ENCODE measurements at regions not wholly inside any gene's neighbourhood (a gene's known extent, or its start where the extent isn't known, plus 50 kb on each side); places are given as distances from the start of the nearest gene placed in this dataset.

DNA sequence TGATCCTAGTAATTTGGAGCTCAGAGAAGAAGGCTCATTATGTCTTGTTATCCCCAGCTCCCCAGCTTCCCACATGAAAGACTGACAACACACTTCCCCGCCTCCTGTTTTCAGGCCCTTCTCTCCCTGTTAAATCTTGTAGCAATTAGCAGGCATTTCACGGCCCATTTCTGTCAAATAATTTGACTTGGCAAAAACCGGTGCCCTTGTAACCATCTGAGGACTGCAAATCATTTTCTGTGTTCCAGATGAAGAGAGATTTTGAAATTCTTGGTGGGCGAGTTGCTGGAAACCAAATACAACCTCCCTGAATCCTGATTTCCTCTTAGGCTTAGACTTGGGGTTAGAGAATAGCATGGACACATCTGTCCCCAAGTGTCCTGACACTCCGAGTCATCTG lies 109.7 kb downstream of the MSX2 start:
- H3K9me3 ChIP-seq, result no peaks in the 10 kb centered on the region
- H3K27me3 ChIP-seq, result no peaks in the 10 kb centered on the region
- 73 to 78% methylated on average over 5 of the region's 5 CpGs for WGBS, 2 donors
- intact Hi-C loops (cut with DNase I), result no loop called here
- DNase-seq, result no peak
- H3K4me1 ChIP-seq, result peaks cover 0 to 7% (median 0%) of the 10 kb centered on the region in 4 donors
- no peak overlapping the region for H3K27ac ChIP-seq
- TF ChIP-seq POLR2AphosphoS5 (IDR thresholded peaks at IDR 0.05), result no peak
- no peak for TF ChIP-seq POLR2A (IDR thresholded peaks at IDR 0.05)
- TF ChIP-seq EP300 (IDR thresholded peaks at IDR 0.05), result no peak
- H3K4me3 ChIP-seq, result no peak overlapping the region
- H3K36me3 ChIP-seq, result no peaks in the 10 kb centered on the region

DNA sequence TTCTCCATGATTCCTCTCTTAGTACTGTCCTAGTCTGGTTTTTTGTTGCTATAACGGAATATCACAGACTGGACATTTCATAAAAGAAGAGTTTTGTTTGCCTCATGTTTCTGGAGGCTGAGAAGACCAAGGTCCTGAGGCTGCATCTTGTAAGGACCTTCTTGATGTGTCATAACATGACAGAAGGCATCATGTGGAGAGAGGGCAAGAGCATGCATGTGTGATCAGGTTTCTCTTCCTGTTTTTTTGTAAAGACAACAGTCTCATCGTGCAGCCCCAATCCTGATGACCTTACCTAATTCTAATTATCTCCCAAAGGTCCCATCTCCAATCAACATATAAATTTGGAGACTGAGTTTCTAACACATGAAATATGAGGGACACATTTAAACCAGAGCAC lies 108.4 kb downstream of the MSX2 start:
- no peaks in the 10 kb centered on the region for H3K27me3 ChIP-seq
- no peaks in the 10 kb centered on the region for H3K4me1 ChIP-seq
- TF ChIP-seq, protein P1, sequence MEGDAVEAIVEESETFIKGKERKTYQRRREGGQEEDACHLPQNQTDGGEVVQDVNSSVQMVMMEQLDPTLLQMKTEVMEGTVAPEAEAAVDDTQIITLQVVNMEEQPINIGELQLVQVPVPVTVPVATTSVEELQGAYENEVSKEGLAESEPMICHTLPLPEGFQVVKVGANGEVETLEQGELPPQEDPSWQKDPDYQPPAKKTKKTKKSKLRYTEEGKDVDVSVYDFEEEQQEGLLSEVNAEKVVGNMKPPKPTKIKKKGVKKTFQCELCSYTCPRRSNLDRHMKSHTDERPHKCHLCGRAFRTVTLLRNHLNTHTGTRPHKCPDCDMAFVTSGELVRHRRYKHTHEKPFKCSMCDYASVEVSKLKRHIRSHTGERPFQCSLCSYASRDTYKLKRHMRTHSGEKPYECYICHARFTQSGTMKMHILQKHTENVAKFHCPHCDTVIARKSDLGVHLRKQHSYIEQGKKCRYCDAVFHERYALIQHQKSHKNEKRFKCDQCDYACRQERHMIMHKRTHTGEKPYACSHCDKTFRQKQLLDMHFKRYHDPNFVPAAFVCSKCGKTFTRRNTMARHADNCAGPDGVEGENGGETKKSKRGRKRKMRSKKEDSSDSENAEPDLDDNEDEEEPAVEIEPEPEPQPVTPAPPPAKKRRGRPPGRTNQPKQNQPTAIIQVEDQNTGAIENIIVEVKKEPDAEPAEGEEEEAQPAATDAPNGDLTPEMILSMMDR (IDR thresholded peaks at IDR 0.05), result no peak
- TF ChIP-seq POLR2AphosphoS5 (IDR thresholded peaks at IDR 0.05) (no peak), POLR2A (IDR thresholded peaks at IDR 0.05) (no peak), EP300 (IDR thresholded peaks at IDR 0.05) (no peak)
- no peak for DNase-seq
- H3K4me3 ChIP-seq, result no peak overlapping the region
- no peak overlapping the region for H3K27ac ChIP-seq
- no peaks in the 10 kb centered on the region for H3K9me3 ChIP-seq
- no peaks in the 10 kb centered on the region for H3K36me3 ChIP-seq
- intact Hi-C loops (cut with DNase I), result no loop called here
- 69 to 73% methylated on average over 2 of the region's 2 CpGs for WGBS, 2 donors

DNA sequence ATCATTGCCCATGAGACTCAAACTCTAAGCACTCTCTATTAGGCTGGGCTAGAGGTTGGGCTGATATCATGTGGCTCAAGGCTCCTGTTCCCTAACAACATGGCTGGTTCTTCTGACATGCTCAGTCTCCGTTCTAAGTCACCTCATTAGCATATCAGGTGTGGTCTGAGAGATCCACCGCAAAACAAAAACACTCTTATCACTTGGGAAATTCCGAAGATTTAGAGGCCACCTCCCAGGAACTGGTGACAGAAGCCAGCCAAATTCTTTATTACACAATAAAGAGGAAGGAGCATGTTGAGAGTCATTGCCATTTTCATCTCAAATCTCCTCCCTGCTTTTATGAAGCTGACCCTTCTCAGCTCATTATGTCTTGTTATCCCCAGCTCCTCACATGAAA lies 107.6 kb downstream of the MSX2 start:
- H3K27me3 ChIP-seq, result no peaks in the 10 kb centered on the region
- intact Hi-C loops (cut with DNase I), result no loop called here
- 24 to 54% methylated on average over 3 of the region's 3 CpGs for WGBS, 2 donors
- no peak overlapping the region for H3K4me3 ChIP-seq
- no peak for DNase-seq
- no peaks in the 10 kb centered on the region for H3K9me3 ChIP-seq
- no peak for TF ChIP-seq POLR2AphosphoS5 (IDR thresholded peaks at IDR 0.05)
- no peak for TF ChIP-seq EP300 (IDR thresholded peaks at IDR 0.05)
- TF ChIP-seq POLR2A (IDR thresholded peaks at IDR 0.05), result no peak
- TF ChIP-seq, protein P1 (IDR thresholded peaks at IDR 0.05), result no peak
- no peaks in the 10 kb centered on the region for H3K36me3 ChIP-seq
- no peak overlapping the region for H3K27ac ChIP-seq
- no peaks in the 10 kb centered on the region for H3K4me1 ChIP-seq

DNA sequence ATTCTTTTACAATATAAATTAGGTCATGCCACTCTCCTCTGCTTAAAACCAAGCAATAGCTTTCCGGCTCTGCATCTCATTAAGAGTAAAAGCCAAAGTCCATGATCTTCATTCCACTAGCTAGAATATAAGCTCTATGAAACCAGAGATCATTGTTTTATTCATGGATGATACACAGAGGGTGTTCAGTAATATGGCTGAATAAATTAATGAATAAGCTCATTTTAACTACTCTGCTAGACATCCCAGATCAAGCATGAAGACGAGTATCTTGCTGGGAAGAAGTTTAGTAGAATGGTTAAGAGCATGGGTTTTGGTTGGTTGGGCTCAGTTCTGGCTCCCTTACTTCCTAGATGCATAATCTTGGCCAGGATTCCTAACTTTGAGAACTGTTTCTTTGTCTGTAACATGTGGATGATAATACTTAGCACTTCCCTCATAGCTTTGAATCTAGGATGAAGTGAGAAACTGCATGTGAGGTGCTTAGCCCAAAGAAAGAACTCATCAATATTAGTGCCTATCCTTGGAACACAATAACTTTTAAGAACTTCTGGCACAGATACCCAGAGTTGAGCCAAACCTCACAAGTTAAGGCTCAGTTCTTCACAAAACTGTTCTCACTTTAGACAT lies 106.8 kb downstream of the MSX2 start:
- no peaks in the 10 kb centered on the region for H3K36me3 ChIP-seq
- H3K9me3 ChIP-seq, result no peaks in the 10 kb centered on the region
- H3K27ac ChIP-seq, result no peak overlapping the region
- DNase-seq, result no peak
- no peaks in the 10 kb centered on the region for H3K4me1 ChIP-seq
- 47 to 67% methylated on average over 2 of the region's 2 CpGs for WGBS, 2 donors
- no peaks in the 10 kb centered on the region for H3K27me3 ChIP-seq
- intact Hi-C loops (cut with DNase I), result no loop called here
- TF ChIP-seq POLR2A (IDR thresholded peaks at IDR 0.05) (no peak), POLR2AphosphoS5 (IDR thresholded peaks at IDR 0.05) (no peak), EP300 (IDR thresholded peaks at IDR 0.05) (no peak)
- TF ChIP-seq, protein P1 (IDR thresholded peaks at IDR 0.05), result no peak
- no peak overlapping the region for H3K4me3 ChIP-seq

DNA sequence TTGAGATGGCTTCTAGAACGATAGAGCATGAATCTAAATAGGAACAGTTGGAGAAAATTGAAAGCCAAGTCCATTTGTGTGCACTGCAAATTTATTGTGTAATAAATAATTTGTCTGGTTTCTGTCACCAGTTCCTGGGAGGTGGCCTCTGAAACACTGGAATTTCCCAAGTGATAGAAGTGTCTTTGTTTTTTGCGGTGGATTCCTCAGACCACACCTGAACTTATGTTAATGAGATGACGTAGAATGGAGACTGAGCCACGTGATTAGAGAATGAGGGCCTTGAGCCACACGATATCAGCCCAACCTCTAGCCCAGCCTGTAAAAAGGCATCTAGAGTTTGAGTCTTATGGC lies 105.1 kb downstream of the MSX2 start:
- H3K36me3 ChIP-seq, result no peaks in the 10 kb centered on the region
- no peak for TF ChIP-seq POLR2A (IDR thresholded peaks at IDR 0.05)
- no peak for TF ChIP-seq EP300 (IDR thresholded peaks at IDR 0.05)
- no peak for TF ChIP-seq POLR2AphosphoS5 (IDR thresholded peaks at IDR 0.05)
- H3K4me3 ChIP-seq, result no peak overlapping the region
- no peak for DNase-seq
- H3K4me1 ChIP-seq, result no peaks in the 10 kb centered on the region
- 59 to 66% methylated on average over 5 of the region's 5 CpGs for WGBS, 2 donors
- H3K27ac ChIP-seq, result peak overlapping the region in 1 of 4 donors; percentile 57
- no peaks in the 10 kb centered on the region for H3K9me3 ChIP-seq
- no peaks in the 10 kb centered on the region for H3K27me3 ChIP-seq
- intact Hi-C loops (cut with DNase I), result no loop called here

Data from sigmoid colon (tissue), 6 donors.